Endothelial cell of umbilical vein (primary cell): ENCODE measurements at regions not wholly inside any gene's neighbourhood (a gene's known extent, or its start where the extent isn't known, plus 50 kb on each side); places are given as distances from the start of the nearest gene placed in this dataset.

ENCODE experiments used
- BruUV-seq: library from RNA; stranded (reverse); fragments of 400-500 nt; replicated peaks from 2 replicates; lab custom pipeline; 2021; lab: Mats Ljungman, UMichigan
- CTCF ChIA-PET: fragments of 300-600, 350-600 bp; sonication (Branson Sonifier 250); formaldehyde crosslinking; loops from one replicate; lab custom pipeline; 2021; ENCODE audit warnings: antibody characterized with exemption, inconsistent platforms; lab: Charles Lee
- POLR2A ChIA-PET: fragments of 300-600, 350-600 bp; sonication (Branson Sonifier 250); formaldehyde crosslinking; loops from one replicate; lab custom pipeline; 2021; ENCODE audit warnings: antibody characterized with exemption, inconsistent platforms; lab: Charles Lee
- DNase-seq: peaks from one replicate; pipeline ENCODE4 v3.0.0-alpha.2; 2011; ENCODE audit warnings: low read depth, low spot score
- FAIRE-seq: peaks from 2 replicates; lab custom pipeline; 2011; peaks lifted over from hg19 to GRCh38; lab: Jason Lieb, UNC
- H2AFZ ChIP-seq: 2 replicates; pipeline ENCODE4 v1.6.0; 2012; ENCODE audit warnings: low read depth, low read length, control low read depth, inconsistent platforms
- H3K27ac ChIP-seq: 2 replicates; pipeline ENCODE4 v1.5.1; 2011; ENCODE audit warnings: low read depth, mild to moderate bottlenecking, control low read depth, low read length, moderate library complexity; ENCODE audit not compliant: insufficient read depth
- H3K27me3 ChIP-seq, 2 experiments: 2 replicates each; pipeline versions ENCODE4 v1.6.0 to v1.6.1; 2011; ENCODE audit warnings: low read length in 2 of 2, mixed read lengths in 1 of 2; ENCODE audit not compliant: control insufficient read depth in 2 of 2, insufficient read depth in 2 of 2
- H3K36me3 ChIP-seq, 2 experiments: 2 replicates in 1 of 2; 3 replicates in 1 of 2; pipeline ENCODE4 v1.5.1; 2011; ENCODE audit warnings: low read length in 2 of 2, mild to moderate bottlenecking in 1 of 2, moderate library complexity in 1 of 2; ENCODE audit not compliant: control insufficient read depth in 2 of 2, insufficient read depth in 2 of 2; ENCODE audit errors: extremely low read depth in 1 of 2
- H3K4me1 ChIP-seq: 3 replicates; pipeline ENCODE4 v1.5.1; 2011; ENCODE audit warnings: mild to moderate bottlenecking, low read length; ENCODE audit not compliant: control insufficient read depth, insufficient read depth; ENCODE audit errors: extremely low read depth
- H3K4me2 ChIP-seq: 2 replicates; pipeline ENCODE4 v1.6.1; 2011; ENCODE audit warnings: low read length, control low read depth, mixed read lengths; ENCODE audit not compliant: insufficient read depth
- H3K4me3 ChIP-seq, 3 experiments: fragments of 200-600 bp in 1 of 3; sonication (generic), shearing (Covaris generic) in 1 of 3; replicated peaks in 1 of 3; 2 replicates each; pipeline ENCODE4 v1.5.1; 2011 to 2016; ENCODE audit warnings: control low read depth in 3 of 3, low read length in 3 of 3, mild to moderate bottlenecking in 2 of 3, inconsistent platforms in 1 of 3, low read depth in 1 of 3, moderate library complexity in 1 of 3; ENCODE audit not compliant: insufficient read depth in 1 of 3
- H3K79me2 ChIP-seq: 2 replicates; pipeline ENCODE4 v1.6.0; 2012; ENCODE audit warnings: low read length, inconsistent platforms; ENCODE audit not compliant: control insufficient read depth, insufficient read depth
- H3K9ac ChIP-seq: replicated peaks from 2 replicates; pipeline ENCODE3; 2011; ENCODE audit warnings: low read length, control low read depth; ENCODE audit not compliant: insufficient read depth; ENCODE audit errors: extremely low read depth
- H3K9me1 ChIP-seq: replicated peaks from 3 replicates; pipeline ENCODE4 v1.6.0; 2011; ENCODE audit warnings: mild to moderate bottlenecking, low read length; ENCODE audit not compliant: control insufficient read depth, insufficient read depth; ENCODE audit errors: extremely low read depth
- H3K9me3 ChIP-seq: replicated peaks from 2 replicates; pipeline ENCODE4 v1.5.1; 2012; ENCODE audit warnings: low read length, inconsistent platforms; ENCODE audit not compliant: control insufficient read depth, insufficient read depth
- H4K20me1 ChIP-seq: replicated peaks from 2 replicates; pipeline ENCODE3; 2011; ENCODE audit warnings: mild to moderate bottlenecking, low read length; ENCODE audit not compliant: control insufficient read depth, insufficient read depth; ENCODE audit errors: extremely low read depth
- CTCF ChIP-seq, 2 donors: IDR thresholded peaks; 1 replicate in 1 of 2; 2 replicates in 1 of 2; pipeline ENCODE4 v1.5.1; 2011; ENCODE audit warnings: low read length in 2 of 2, mild to moderate bottlenecking in 2 of 2, moderate library complexity in 2 of 2, control low read depth in 1 of 2, inconsistent platforms in 1 of 2, low read depth in 1 of 2; ENCODE audit not compliant: insufficient read depth in 1 of 2; ENCODE audit errors: extremely low read depth in 1 of 2
- EZH2 ChIP-seq: IDR thresholded peaks from 2 replicates; pipeline ENCODE4 v1.6.1; 2012; ENCODE audit warnings: borderline replicate concordance, low read depth, mild to moderate bottlenecking, moderate library complexity, low read length, inconsistent platforms; ENCODE audit not compliant: severe bottlenecking
- FOS ChIP-seq: IDR thresholded peaks from 2 replicates; pipeline ENCODE4 v1.6.1; 2011; ENCODE audit warnings: mild to moderate bottlenecking, low read length, moderate library complexity, borderline replicate concordance; ENCODE audit not compliant: insufficient read depth
- GATA2 ChIP-seq: IDR thresholded peaks from 2 replicates; pipeline ENCODE4 v1.7.0; 2011; ENCODE audit warnings: low read depth, mild to moderate bottlenecking, moderate library complexity, mixed read lengths, low read length; ENCODE audit not compliant: insufficient read length, insufficient read depth
- MAX ChIP-seq: IDR thresholded peaks from 2 replicates; pipeline ENCODE4 v1.6.1; 2011; ENCODE audit not compliant: insufficient read depth, insufficient read length
- MYC ChIP-seq: IDR thresholded peaks from one replicate; pipeline ENCODE4 v1.6.1; 2011; ENCODE audit warnings: mild to moderate bottlenecking, low read depth, low read length
- POLR2AphosphoS5 ChIP-seq: IDR thresholded peaks from 2 replicates; pipeline ENCODE4 v1.6.1; 2012; ENCODE audit warnings: low read depth, mild to moderate bottlenecking, control low read depth, low read length, moderate library complexity; ENCODE audit not compliant: insufficient read depth
- dilution Hi-C: fragments of 300-500 bp; cut with MboI; formaldehyde crosslinking; loops from one replicate; pipeline ENCODE4 v1.15.0; 2019; ENCODE audit warnings: low sequenced_read_pairs; ENCODE audit not compliant: extremely low pct_ligation_motif_present
- intact Hi-C: fragments of 100-400 bp; cut with micrococcal nuclease; formaldehyde crosslinking; loops from one replicate; pipeline ENCODE4 v1.10.0; 2022

- no peak for TF ChIP-seq CTCF (IDR thresholded peaks at IDR 0.05; ENCODE audit: extremely low read depth in 1 of 2, insufficient read depth in 1 of 2, low read depth in 1 of 2, low read length in 2 of 2)
- POLR2A ChIA-PET = no interaction called here
- CTCF ChIA-PET = no interaction called here
- BruUV-seq = no TSS peak
- FAIRE-seq (no peak), DNase-seq (no peak)
- no peak overlapping the region for H2AFZ ChIP-seq
- H3K4me1 ChIP-seq = no peaks in the 10 kb centered on the region
- intact Hi-C loops (no loop called here), dilution Hi-C loops (no loop called here)
- H3K27me3 ChIP-seq = no peaks in the 10 kb centered on the region
- H3K79me2 ChIP-seq = no peaks in the 10 kb centered on the region
- H3K9me3 ChIP-seq = no peaks in the 10 kb centered on the region
- H3K4me2 ChIP-seq = no peak overlapping the region
- no peak overlapping the region for H3K9ac ChIP-seq
- H3K36me3 ChIP-seq = no peaks in the 10 kb centered on the region
- H3K9me1 ChIP-seq = no peaks in the 10 kb centered on the region
- no peak overlapping the region for H3K27ac ChIP-seq
- no peaks in the 10 kb centered on the region for H4K20me1 ChIP-seq
- no peak overlapping the region for H3K4me3 ChIP-seq
Measured at GRCh38 chr13:105565136-105565727, 970.2 kb downstream of the EFNB2 start.

GRCh38 chr13:105552078-105552477 lies 983.4 kb downstream of the EFNB2 start:
- no peak for FAIRE-seq
- TF ChIP-seq POLR2AphosphoS5 = no peak
- no peak for TF ChIP-seq FOS
- no peak for TF ChIP-seq MAX
- no peak for TF ChIP-seq GATA2
- TF ChIP-seq CTCF (IDR thresholded peaks at IDR 0.05; ENCODE audit: extremely low read depth in 1 of 2, insufficient read depth in 1 of 2, low read depth in 1 of 2, low read length in 2 of 2) = no peak
- TF ChIP-seq EZH2 = no peak
- no peak for TF ChIP-seq MYC
- Histone ChIP-seq H3K79me2 (no peaks in the 10 kb centered on the region), H4K20me1 (no peaks in the 10 kb centered on the region), H3K4me1 (no peaks in the 10 kb centered on the region), H3K4me3 (no peak overlapping the region), H3K36me3 (no peaks in the 10 kb centered on the region), H3K4me2 (no peak overlapping the region), H3K27me3 (no peaks in the 10 kb centered on the region), H2AFZ (no peak overlapping the region), H3K9me3 (no peaks in the 10 kb centered on the region), H3K9ac (no peak overlapping the region), H3K9me1 (no peaks in the 10 kb centered on the region), H3K27ac (no peak overlapping the region)
- BruUV-seq = no TSS peak
- DNase-seq = no peak
- POLR2A ChIA-PET = no interaction called here
- intact Hi-C loops (no loop called here), dilution Hi-C loops (no loop called here)
- CTCF ChIA-PET = interaction anchor here (0.6 kb wide), 1 partner anchor 28 kb away, joined by 3 read pairs; no protein-coding TSS in a partner anchor
